ENCODE measurements at regions not wholly inside any gene's neighbourhood (a gene's known extent, or its start where the extent isn't known, plus 50 kb on each side); places are given as distances from the start of the nearest gene placed in this dataset.
A peak's percentile ranks its signal among the peaks of the same experiment; 100 is the strongest.
"Not testable (repeated sequence)": the region's sequence is repeated elsewhere in the genome, so short reads cannot be mapped to it uniquely, and the experiment has no call there.

GRCh38 chr9:82116556-82116955 lies 128.0 kb downstream of the SPATA31D1 start:
- DNase-seq: peak in 1 of 3 donors; percentile 45

DNA sequence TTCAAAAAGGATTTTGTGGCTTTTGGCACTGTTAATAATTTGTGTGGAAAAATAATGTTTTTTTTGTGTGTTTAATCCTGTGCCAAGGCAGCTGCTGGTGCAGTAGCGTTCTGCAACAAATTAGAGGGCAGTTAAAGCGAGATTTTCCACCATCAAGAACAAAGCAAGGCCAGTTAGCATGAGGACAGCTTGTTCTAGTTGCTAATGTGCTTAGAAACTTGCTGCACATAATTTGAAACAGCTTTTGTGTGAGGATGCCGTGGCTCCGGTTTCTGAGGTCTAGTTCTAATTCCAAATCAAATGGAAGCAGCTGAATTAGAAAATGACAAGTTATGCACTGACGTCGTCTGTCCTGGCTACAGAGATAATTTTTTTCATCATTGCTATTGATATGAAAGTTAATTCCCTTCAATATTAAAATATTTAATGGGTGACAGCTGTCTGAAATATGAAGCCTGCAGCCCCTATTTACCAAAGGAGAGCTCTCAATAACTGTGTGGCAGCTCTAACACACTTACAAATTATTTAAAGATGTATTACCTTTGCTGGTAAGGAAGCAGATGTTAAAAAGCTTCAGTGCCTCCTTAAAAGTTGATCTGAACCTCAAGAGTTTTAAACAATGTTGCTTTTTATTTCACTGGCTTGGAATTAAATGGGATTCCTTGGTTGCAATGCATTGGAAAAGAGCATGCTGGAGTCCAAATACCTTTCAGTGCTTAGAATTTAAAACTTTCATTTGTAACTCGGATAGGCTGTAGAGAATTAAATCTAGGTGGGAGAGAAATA lies 128.6 kb downstream of the SPATA31D1 start:
- DNase-seq: peak; percentile 79 to 90 (median 83)

DNA sequence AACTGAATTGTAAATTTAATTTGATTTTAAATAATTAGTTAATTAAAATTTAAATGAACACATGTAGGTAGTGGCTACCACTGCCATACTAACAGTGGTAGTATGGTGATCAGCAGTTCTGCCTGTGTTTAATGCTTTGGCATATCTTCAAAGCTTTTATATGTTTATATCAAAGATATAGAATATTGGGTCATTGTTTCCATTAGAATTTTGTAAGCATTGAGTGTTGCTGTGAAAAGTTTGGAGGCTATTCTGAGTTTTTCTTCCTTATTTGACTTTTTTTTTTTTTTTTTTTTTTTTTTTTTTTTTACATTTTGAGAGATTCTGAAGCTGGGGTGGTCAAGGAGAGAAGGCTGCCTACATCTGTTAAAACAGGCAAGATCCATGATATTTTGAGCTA lies 134.2 kb downstream of the SPATA31D1 start:
- DNase-seq: no peak

- DNase-seq: peak in 1 of 3 donors; percentile 78
Observed at GRCh38 chr9:82124090-82124489, 135.5 kb downstream of the SPATA31D1 start.

DNA sequence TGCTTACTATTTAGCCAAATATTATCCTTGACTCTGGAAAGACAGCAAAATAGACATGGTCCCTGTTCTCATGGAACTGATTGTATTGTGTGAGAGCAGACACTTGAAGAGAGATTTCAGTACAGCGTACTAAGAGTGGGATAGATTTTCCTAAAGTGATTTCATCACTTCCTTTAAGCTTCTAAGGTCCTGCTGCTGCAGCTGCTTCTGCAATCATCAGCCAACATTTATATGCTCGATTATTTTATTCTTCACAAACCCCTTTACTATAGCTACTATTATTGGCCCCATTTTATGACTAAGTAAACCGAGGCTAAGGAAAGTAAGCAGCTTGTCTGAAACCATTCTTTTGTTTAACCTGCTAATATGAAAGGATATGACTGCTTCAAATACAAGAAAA lies 137.7 kb downstream of the SPATA31D1 start:
- peak in 1 of 3 donors; percentile 19 for DNase-seq

- no peak for DNase-seq
Observed at GRCh38 chr9:82127465-82127864, 138.9 kb downstream of the SPATA31D1 start.

GRCh38 chr9:82128011-82128696 lies 139.6 kb downstream of the SPATA31D1 start:
- DNase-seq: peak in 1 of 3 donors; percentile 45

DNA sequence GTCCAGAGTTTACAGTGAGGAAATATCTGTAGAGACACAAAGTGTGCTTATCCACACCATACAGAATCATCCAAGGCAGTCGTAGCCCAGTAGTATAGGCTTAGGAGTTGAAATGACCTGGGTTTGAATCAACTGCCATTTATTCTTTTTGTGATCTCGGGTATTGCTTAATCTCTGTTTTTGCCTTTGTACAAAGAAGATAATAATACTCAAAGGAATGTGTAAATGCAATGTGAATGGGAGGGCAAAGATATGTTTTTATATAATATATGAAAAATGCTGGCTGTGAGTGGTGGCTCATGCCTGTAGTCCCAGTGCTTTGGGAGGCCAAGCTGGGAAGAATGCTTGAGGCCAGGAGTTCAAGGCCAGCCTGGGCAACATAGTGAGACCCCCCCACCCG lies 141.1 kb downstream of the SPATA31D1 start:
- no peak for DNase-seq

DNA sequence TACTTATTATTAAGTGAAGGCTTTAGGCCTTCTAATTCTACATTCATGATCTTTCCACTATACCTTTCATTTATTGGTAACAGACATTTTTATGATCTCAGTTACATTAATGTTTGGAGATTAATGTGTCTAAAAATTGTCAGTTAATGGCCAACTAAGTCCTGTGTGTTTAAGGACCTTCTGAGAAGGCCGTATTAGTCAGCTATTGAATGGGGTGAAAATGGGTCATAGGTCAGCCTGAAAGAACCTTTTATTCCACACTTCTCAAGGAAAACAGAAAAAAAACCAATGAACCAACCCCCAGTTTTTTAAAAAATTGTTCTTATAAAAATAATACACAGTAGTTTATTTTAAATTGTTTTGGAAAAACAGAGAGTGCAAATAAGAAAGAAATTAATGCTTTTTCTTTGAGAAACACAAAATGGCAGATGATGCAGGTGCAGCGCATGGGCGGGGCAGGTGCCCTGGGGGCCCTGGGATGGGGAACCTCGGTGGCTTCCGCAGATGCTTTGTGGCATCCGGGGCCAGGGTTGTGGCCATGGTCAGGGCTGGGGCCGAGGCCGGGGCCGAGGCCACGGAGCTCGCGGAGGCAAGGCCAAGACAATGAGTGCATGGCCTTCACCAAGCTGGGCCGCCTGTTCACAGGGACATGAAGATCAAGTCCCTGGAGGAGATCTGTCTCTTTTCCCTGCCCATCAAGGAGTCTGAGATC lies 141.9 kb downstream of the SPATA31D1 start:
- DNase-seq: no peak

GRCh38 chr9:82131072-82131471 lies 142.5 kb downstream of the SPATA31D1 start:
- DNase-seq: no peak

DNA sequence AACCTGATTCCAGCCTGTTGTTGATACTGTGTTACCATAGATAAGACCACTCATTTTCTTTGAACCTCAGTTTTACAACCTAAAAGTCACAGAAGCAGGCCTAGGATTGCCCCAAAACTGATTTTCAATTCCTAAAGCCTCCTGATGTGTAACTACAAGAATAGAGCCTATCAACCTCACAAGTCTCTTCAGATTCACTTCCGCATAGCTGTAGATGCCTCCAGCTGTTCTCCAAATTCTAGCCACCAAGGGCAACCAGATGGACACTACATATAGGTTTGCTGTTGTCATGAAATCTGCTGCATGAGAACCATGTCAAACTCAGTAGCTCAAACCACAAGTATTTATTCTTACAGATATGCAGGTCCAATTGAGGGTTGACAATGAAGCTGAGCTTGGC lies 143.5 kb downstream of the SPATA31D1 start:
- DNase-seq: no peak

GRCh38 chr9:82134010-82134409 lies 145.4 kb downstream of the SPATA31D1 start:
- DNase-seq: no peak

- DNase-seq: no peak
Observed at GRCh38 chr9:82135106-82135505, 146.5 kb downstream of the SPATA31D1 start.

DNA sequence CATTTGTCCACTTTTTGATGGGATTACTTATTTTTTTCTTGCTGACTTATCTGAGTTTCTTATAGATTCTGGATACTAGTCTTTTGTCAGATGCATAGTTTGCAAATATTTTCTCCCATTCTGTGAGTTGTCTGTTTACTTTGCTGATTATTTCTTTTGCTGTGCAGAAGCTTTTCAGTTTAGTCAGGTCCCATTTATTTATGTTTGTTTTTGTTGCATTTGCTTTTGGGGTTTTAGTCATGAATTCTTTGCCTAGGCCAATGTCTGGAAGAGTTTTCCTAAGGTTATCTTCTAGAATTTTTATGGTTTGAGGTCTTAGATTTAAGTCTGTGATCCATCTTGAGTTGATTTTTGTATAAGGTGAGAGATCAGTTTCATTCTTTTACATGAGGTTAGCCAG lies 149.5 kb downstream of the SPATA31D1 start:
- not testable (repeated sequence) for DNase-seq

DNA sequence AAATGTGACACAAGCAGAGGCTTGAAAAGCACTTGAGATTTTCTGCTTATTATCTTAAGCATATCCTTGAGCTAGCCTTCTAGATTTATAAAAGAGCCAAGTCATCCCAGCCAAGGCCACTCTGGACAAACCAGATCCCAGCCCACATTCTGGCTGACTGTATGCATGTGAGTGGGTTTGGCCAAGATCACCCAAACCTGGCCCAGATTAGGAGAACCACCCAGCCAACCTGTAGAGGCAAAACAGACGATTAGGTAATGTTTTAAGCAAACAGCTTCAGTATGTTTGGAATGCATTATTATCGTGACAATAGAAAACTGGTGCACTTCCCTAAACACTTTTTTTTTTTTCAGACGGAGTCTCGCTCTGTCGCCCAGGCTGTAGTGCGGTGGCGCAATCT lies 151.9 kb downstream of the SPATA31D1 start:
- DNase-seq: no peak

DNA sequence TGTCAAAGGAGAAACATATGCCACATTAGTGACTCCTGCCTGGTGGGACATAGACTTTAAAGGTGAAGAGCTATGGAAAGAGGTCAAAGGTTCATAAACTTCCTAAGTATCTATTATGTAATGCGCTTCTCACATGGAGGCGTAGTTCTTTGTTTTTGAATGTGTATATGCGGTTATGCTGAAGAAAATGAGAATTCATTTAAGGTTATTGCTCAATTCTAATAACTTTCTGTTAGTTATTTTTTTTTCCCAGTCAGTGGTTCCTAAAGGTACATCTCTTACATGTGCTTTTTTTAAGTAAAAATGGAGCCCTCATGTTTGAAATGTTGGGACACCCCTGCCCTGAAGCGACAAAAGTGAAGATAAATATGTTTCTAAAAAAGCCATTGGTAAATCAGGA lies 156.2 kb downstream of the SPATA31D1 start:
- no peak for DNase-seq

GRCh38 chr9:82146677-82147076 lies 158.1 kb downstream of the SPATA31D1 start:
- DNase-seq: no peak

DNA sequence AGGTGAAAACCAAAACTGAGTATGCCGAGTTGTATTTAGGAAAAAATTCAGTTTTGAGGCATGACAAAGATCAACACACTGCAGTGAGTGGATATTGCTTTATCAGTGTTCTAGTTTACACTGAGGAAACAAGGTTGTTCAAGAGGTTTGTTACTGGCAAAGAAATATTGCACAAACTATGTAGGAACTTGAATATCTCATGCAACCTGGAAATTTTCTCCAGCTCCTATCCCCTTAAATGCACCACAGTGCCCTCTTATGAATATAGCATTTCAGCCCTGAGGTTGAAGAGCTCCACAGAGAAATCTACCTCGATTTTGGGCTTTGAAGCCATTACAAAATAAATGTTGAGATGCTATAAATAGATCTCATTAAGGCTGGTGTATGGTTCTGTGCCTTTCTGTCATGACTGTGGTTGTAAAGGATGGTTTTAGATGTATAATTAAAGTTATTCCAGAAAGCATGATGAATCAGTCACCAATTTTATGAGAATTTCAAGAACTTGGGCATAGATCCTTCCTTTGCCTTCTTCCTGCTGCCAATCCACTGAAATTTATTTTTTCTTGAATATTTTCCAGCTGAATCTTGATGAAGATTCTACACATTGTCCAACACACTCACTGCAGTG lies 159.3 kb downstream of the SPATA31D1 start:
- DNase-seq: no peak

GRCh38 chr9:82148426-82148810 lies 159.8 kb downstream of the SPATA31D1 start:
- DNase-seq: no peak

DNA sequence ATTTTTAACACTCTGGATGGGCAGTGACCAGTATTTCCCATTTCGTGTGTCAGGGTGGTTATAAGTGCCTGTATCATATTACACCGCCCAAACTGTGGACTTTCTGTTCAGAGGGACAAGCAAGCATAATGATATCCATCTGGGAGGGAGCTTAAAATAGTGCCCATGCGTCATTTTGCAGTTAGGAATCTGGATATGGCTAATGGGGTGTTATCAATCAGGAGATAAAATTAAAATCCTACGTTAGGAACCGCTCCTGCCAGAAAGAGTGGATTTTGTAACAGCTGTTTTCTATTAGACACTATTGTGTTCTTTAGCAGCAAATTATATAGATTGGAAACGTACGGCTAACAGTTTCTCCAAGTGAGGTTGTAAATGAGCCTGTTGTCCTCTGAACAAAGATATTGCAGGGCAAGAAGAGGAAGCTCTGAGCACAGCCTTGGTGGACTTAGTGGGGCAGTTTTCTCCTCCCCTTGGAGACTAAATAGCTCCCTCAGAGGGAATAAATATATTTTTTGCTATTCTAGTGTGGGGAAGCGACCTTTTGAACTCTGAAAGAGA lies 160.4 kb downstream of the SPATA31D1 start:
- DNase-seq: peak; percentile 42 to 88 (median 70)

DNA sequence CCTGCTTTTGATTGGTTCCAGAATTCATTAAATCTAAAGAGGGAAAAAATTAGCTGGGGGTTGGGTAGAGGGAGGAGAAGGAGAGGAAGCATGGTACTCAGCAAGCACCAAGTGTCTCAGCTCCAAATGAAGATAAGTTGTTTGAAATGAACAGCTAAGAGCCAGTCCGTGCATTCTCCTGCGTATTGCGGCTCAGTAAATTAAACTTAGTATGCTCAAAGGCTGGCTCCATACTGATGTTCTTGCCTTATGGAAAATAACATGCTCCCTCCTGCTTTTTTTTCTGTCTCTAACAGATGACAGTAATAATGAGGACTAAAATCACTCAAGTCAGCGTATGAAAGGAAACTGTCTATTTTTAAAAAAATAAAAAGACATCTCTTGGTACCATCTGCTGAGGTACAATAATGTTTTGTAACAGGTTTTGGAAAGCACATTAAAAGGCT lies 161.0 kb downstream of the SPATA31D1 start:
- DNase-seq: peak in 2 of 3 donors; percentile 20 to 71

DNA sequence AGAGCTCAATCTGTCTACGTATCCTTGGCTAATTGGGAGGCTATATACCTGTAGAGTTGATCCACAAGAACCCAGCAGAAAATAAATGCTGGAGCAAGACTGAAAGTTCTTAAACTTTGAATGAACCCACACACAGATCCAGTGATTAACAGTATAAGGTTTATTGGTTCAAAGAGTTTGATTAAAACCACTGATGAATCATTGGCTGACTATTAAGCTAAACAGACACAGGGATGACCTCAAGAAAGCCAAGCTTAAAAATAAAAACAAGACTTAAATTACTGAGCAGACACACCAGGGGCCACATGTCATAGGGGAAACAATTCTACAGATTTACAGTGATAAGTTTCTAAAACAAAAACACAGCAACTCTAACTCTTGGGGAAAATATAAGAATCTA lies 163.6 kb downstream of the SPATA31D1 start:
- DNase-seq: no peak

Measured in muscle of back (tissue), 3 donors.